GM12874 (cell line): ENCODE measurements at regions not wholly inside any gene's neighbourhood (a gene's known extent, or its start where the extent isn't known, plus 50 kb on each side); places are given as distances from the start of the nearest gene placed in this dataset.

Experiments used
- CTCF ChIP-seq: IDR thresholded peaks from 2 replicates; pipeline ENCODE4 v1.5.1; 2011; ENCODE audit warnings: low read depth, mild to moderate bottlenecking, control low read depth, low read length, moderate library complexity; ENCODE audit not compliant: insufficient read depth

GRCh38 chr15:85929786-85930185 lies 135.1 kb upstream of the KLHL25 start:
- TF ChIP-seq CTCF, result no peak

GRCh38 chr15:85932391-85932790 lies 137.7 kb upstream of the KLHL25 start:
- TF ChIP-seq CTCF, result no peak

- TF ChIP-seq CTCF, result no peak
Observed at GRCh38 chr15:85934691-85935090, 140.0 kb upstream of the KLHL25 start.

- no peak for TF ChIP-seq CTCF
Observed at GRCh38 chr15:85935182-85935581, 140.5 kb upstream of the KLHL25 start.

GRCh38 chr15:85937661-85938060 lies 142.0 kb upstream of the AGBL1 start:
- TF ChIP-seq CTCF, result no peak

- no peak for TF ChIP-seq CTCF
Observed at GRCh38 chr15:85941186-85941855, 138.3 kb upstream of the AGBL1 start.

- no peak for TF ChIP-seq CTCF
Observed at GRCh38 chr15:85942632-85943031, 137.0 kb upstream of the AGBL1 start.
